ENCODE measurements at regions not wholly inside any gene's neighbourhood (a gene's known extent, or its start where the extent isn't known, plus 50 kb on each side); places are given as distances from the start of the nearest gene placed in this dataset.
"Not testable (repeated sequence)": the region's sequence is repeated elsewhere in the genome, so short reads cannot be mapped to it uniquely, and the experiment has no call there.

DNA sequence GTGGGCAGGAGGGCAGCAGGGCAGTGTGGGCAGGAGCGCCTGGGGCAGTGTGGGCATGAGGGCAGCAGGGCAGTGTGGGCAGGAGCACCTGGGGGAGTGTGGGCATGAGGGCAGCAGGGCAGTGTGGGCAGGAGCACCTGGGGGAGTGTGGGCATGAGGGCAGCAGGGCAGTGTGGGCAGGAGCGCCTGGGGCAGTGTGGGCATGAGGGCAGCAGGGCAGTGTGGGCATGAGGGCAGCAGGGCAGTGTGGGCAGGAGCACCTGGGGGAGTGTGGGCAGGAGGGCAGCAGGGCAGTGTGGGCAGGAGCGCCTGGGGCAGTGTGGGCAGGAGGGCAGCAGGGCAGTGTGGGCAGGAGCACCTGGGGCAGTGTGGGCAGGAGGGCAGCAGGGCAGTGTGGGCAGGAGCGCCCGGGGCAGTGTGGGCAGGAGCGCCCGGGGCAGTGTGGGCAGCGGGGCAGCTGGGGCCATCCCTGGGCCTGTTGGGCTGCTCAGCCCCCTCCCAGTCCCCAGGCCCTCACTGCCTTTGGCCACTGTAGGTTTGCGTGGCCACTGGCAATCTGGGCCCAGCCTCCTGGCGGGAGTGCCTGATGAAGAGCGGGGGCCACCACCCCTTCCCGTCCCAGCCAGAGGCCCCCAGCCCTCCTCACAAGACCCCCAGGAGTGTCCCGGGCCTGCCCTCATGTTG lies 52.7 kb upstream of the NOTCH1 start:
- DNase-seq (ENCODE audit: low spot score); intact Hi-C loops (cut with DNase I): not testable (repeated sequence)

GRCh38 chr9:136597965-136598364 lies 52.1 kb upstream of the NOTCH1 start:
- intact Hi-C loops (cut with DNase I), result no loop called here
- DNase-seq (ENCODE audit: low spot score), result no peak

- DNase-seq (ENCODE audit: low spot score), result no peak
- intact Hi-C loops (cut with DNase I), result no loop called here
Observed at GRCh38 chr9:136597141-136597885, 51.5 kb upstream of the NOTCH1 start.

DNA sequence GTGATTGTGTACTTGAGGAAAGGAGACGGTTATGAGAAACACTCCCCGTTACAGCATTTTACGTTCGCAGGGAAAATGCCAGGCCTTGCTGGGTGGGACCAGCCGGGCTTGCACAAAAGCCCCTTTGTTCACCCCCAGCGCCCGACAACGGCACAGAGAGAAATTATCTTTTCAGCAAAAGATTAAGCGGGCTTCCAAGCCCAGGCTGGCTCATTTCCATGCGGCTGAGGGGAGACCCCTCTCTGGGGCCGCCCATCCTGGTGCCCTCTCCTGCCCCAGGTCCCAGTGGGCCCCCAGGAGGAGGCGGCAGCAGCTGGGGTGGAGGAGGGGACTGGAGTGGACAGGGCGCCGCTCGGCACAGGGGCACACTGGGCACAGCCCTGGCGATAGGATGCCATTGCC lies 50.8 kb upstream of the NOTCH1 start:
- DNase-seq (ENCODE audit: low spot score), result no peak
- intact Hi-C loops (cut with DNase I), result no loop called here

GRCh38 chr9:136596217-136596616 lies 50.4 kb upstream of the NOTCH1 start:
- no peak for DNase-seq (ENCODE audit: low spot score)
- intact Hi-C loops (cut with DNase I), result no loop called here

DNA sequence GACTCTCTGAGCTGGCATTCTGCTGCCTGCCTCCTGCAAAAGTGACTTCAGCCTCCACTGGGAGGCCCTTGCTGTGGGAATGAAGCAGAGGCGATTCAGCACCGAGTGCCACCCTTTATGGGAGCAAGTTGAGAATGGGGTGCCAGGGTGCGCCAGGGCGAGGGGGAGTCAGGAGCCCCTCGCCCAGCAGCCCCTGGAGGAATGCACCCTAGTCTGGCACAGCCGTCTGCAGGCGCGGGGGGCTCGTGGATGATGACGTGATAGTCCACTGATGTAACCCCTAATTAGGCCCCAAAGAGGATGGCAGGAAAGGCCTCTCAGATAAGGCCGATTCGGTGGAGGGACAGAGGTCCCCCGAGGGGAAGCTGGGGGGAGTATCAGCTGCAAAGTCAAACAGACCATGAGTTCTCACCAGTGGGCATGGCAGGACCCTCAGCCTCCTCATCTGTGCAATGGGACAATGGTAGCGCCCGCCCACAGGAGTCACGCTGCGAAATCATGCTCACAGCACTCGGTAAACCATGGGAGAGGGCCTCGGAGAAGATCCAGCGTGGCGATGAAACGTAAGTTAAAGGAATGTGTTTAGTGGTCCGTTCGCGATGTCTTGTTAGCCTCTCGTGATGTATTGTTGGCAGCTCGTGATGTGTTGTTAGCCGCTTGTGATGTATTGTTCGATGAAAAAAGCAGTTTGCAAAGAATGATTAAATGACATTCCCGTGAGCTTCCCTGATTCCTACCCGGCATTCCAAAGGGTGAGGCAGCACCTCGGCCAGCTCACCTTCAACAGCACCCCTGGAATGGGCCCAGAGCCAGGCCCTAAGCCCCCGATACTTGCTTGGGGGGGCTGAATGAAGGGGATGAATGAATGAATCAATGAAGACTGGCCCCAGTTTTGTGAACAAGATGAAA lies 49.7 kb upstream of the NOTCH1 start:
- DNase-seq (ENCODE audit: low spot score), result no peak
- intact Hi-C loops (cut with DNase I), result no loop called here

All from cardiac septum (tissue), 1 donor.